ENCODE measurements at regions not wholly inside any gene's neighbourhood (a gene's known extent, or its start where the extent isn't known, plus 50 kb on each side); places are given as distances from the start of the nearest gene placed in this dataset.

GRCh38 chr9:8070779-8071444, 271.3 kb upstream of the DMAC1 start:
- Mint-ChIP-seq H3K4me3 (no peak overlapping the region), H3K9me3 (no peaks in the 10 kb centered on the region; a peak in 1 of 5 replicates), H3K27ac (no peak overlapping the region), H3K36me3 (ENCODE audit: insufficient read depth in 1 of 3, low read depth in 3 of 3) (no peaks in the 10 kb centered on the region), H3K27me3 (ENCODE audit: low read depth) (no peaks in the 10 kb centered on the region), H3K4me1 (peaks cover 4 to 5% of the 10 kb centered on the region in 2 experiments)
- Histone ChIP-seq H4K20me1 (ENCODE audit: control insufficient read depth, insufficient read depth, insufficient read length) (no peaks in the 10 kb centered on the region), H3K9ac (ENCODE audit: extremely low read depth, insufficient read length, low read length) (no peak overlapping the region), H2BK120ac (ENCODE audit: low read depth, low read length, poor library complexity, severe bottlenecking) (no peak overlapping the region), H3T11ph (ENCODE audit: low read length) (no peak overlapping the region), H4K91ac (ENCODE audit: insufficient read length, low read depth, low read length) (no peak overlapping the region), H4K5ac (ENCODE audit: insufficient read length, low read depth, low read length) (no peak overlapping the region), H3K18ac (ENCODE audit: insufficient read length, low read depth, low read length) (no peak overlapping the region), H2AFZ (ENCODE audit: low read length) (no peak overlapping the region), H3K27ac (ENCODE audit: insufficient read length, low read depth, low read length) (no peak overlapping the region), H3K9me3 (ENCODE audit: control insufficient read depth, low read depth, low read length) (no peaks in the 10 kb centered on the region), H3K56ac (ENCODE audit: insufficient read length, low read depth, low read length) (no peak overlapping the region), H3K23me2 (ENCODE audit: insufficient read length, low read depth, low read length, poor library complexity, severe bottlenecking) (no peaks in the 10 kb centered on the region), H3K79me2 (ENCODE audit: insufficient read depth, low read length) (no peaks in the 10 kb centered on the region), H3K79me1 (ENCODE audit: insufficient read depth, low read depth, low read length, poor library complexity, severe bottlenecking) (no peaks in the 10 kb centered on the region), H2AK5ac (ENCODE audit: insufficient read length, low read length) (no peak overlapping the region), H2BK20ac (ENCODE audit: low read depth, low read length, poor library complexity, severe bottlenecking) (no peak overlapping the region), H3K4ac (ENCODE audit: low read depth, low read length) (no peak overlapping the region), H3K4me1 (ENCODE audit: insufficient read depth, low read length) (no peaks in the 10 kb centered on the region), H3K27me3 (ENCODE audit: insufficient read depth, low read length) (no peaks in the 10 kb centered on the region), H4K8ac (replicated peaks; ENCODE audit: insufficient read length, low read depth, low read length) (no peak overlapping the region), H3K4me2 (ENCODE audit: insufficient read depth, insufficient read length, low read length) (no peak overlapping the region), H3K14ac (ENCODE audit: insufficient read depth, low read length) (no peak overlapping the region), H2BK15ac (ENCODE audit: low read depth, low read length) (no peak overlapping the region), H2BK5ac (ENCODE audit: insufficient read length, low read length) (no peak overlapping the region), H3K23ac (ENCODE audit: insufficient read length, low read depth, low read length) (no peak overlapping the region), H2BK12ac (ENCODE audit: insufficient read length, low read depth, low read length) (no peak overlapping the region)
- DNase-seq = peak; percentile 69
- no peak for TF ChIP-seq CTCF (conservative IDR thresholded peaks at IDR 0.05)
- no CpG with 5 or more reads among the region's 5 CpGs for WGBS (ENCODE audit: extremely low coverage, insufficient read length, low lambda C conversion rate)

Data from H9 (cell line).